ENCODE measurements at regions not wholly inside any gene's neighbourhood (a gene's known extent, or its start where the extent isn't known, plus 50 kb on each side); places are given as distances from the start of the nearest gene placed in this dataset.

GRCh38 chr7:124324262-124324661 is 291.4 kb upstream of the TMEM229A start:
- TF ChIP-seq, protein P1, sequence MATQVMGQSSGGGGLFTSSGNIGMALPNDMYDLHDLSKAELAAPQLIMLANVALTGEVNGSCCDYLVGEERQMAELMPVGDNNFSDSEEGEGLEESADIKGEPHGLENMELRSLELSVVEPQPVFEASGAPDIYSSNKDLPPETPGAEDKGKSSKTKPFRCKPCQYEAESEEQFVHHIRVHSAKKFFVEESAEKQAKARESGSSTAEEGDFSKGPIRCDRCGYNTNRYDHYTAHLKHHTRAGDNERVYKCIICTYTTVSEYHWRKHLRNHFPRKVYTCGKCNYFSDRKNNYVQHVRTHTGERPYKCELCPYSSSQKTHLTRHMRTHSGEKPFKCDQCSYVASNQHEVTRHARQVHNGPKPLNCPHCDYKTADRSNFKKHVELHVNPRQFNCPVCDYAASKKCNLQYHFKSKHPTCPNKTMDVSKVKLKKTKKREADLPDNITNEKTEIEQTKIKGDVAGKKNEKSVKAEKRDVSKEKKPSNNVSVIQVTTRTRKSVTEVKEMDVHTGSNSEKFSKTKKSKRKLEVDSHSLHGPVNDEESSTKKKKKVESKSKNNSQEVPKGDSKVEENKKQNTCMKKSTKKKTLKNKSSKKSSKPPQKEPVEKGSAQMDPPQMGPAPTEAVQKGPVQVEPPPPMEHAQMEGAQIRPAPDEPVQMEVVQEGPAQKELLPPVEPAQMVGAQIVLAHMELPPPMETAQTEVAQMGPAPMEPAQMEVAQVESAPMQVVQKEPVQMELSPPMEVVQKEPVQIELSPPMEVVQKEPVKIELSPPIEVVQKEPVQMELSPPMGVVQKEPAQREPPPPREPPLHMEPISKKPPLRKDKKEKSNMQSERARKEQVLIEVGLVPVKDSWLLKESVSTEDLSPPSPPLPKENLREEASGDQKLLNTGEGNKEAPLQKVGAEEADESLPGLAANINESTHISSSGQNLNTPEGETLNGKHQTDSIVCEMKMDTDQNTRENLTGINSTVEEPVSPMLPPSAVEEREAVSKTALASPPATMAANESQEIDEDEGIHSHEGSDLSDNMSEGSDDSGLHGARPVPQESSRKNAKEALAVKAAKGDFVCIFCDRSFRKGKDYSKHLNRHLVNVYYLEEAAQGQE (IDR thresholded peaks at IDR 0.05; ENCODE audit: insufficient replicate concordance, low read depth): no peak
- TF ChIP-seq CTCF (IDR thresholded peaks at IDR 0.05; ENCODE audit: insufficient read depth, low read length) (no peak), POLR2AphosphoS5 (IDR thresholded peaks at IDR 0.05; ENCODE audit: low read depth) (no peak), GABPA (IDR thresholded peaks at IDR 0.05; ENCODE audit: low read depth) (no peak), SPI1 (IDR thresholded peaks at IDR 0.05; ENCODE audit: borderline replicate concordance, low read depth) (no peak)

Measured in HL-60 (cell line).